Middle frontal gyrus (tissue), 1 donor: ENCODE measurements at regions not wholly inside any gene's neighbourhood (a gene's known extent, or its start where the extent isn't known, plus 50 kb on each side); places are given as distances from the start of the nearest gene placed in this dataset.

Experiments
- DNase-seq: peaks from one replicate; pipeline ENCODE4 v3.0.0-alpha.2; 2015; ENCODE audit warnings: low spot score; ENCODE audit errors: extremely low spot score

GRCh38 chr1:112317140-112317539, 78.9 kb upstream of the CTTNBP2NL start:
- no peak for DNase-seq

GRCh38 chr1:112317611-112318062, 78.4 kb upstream of the CTTNBP2NL start:
- DNase-seq: no peak

DNA sequence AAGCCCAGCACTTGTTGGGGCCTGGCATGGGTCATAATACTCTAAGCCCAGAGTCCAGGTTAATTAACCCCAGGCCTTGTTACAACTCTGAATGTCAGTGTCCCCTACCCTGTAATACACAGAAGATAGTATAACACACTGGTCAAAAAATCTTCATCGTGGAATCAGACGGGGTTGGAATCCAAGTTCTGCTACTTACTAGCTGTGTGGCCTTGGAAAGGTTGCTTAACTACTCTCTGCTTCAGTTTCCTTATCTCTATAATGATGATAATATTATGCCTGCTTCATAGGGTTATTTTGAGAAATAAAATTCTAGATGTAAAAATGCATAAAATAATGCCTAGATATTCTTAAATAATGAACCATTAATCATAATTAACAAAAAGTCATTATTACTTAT, 77.8 kb upstream of the CTTNBP2NL start:
- DNase-seq: no peak

- DNase-seq: no peak
Observed at GRCh38 chr1:112318698-112319370, 77.2 kb upstream of the CTTNBP2NL start.

DNA sequence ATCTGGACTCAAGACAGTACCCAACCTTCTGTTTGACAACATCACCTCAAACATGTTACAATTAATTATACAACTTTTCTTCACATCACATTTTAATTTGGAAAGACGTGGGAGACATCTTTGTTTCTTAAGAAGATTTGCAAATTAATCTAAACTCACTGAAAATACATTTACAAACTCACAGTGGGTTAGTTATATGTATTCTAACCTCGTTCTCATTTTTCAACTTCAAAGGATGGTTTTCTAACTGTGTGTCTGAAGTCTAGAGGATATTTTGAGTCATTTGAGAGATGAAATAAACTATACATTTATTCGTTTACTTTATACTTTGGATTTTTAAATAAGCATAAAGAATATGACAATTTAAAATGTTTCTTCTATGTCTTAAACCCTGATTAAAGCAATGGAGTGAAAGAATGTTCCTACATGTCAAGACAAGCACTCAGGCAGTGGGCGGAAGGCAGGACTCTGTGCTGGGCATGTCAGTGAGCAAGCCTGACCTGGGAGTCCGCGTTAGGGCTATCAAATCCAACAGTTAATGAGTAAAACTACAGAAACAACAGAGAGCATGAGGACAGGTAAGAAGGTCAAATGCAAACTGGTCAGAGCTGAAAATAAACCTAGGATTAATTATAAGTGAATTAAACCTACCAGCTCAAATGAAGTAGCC, 76.5 kb upstream of the CTTNBP2NL start:
- DNase-seq: no peak

GRCh38 chr1:112320058-112320457, 76.0 kb upstream of the CTTNBP2NL start:
- DNase-seq: no peak

- DNase-seq: no peak
Observed at GRCh38 chr1:112322018-112322417, 74.0 kb upstream of the CTTNBP2NL start.

- DNase-seq: no peak
Observed at GRCh38 chr1:112322983-112323678, 72.9 kb upstream of the CTTNBP2NL start.

DNA sequence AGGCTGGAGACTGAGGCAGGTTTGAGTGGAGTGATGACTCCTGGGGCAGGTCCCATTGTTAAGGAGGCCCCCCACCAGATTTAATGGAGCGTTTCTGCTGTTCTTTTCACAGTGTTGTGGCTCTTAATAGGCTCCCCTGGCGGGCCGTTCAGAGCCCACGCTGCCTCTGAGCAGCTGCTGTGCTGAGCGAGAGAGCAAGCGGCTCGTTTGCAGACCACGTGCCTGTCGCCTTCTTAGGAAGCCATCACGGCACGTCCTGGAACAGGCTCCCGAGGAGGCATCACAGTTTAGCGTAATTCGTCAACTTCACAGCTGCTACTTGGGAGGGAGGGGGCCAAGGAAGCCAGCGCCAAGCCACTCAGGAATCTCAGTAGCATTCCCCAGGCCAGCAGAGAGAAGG, 70.5 kb upstream of the CTTNBP2NL start:
- DNase-seq: peak; percentile 11

DNA sequence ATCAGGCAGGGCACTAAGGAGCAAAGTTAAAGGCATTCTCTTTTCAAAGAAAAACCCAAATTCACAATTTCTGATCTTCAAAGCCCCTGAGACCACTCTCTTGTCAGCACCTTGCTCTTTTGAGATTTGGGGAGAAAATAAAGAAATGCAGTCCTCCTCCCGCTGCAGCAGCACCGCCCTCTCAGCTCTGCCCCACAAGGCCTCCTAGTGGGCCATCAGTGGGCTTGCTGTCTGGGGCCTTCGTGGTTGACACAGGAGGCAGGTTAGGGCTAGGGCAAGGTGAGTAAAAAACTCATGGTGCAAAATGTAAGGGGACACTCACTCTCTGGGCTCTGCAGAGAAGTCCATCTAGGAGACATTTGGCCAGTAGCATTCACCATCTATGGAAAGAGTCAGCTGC, 67.4 kb upstream of the CTTNBP2NL start:
- no peak for DNase-seq

DNA sequence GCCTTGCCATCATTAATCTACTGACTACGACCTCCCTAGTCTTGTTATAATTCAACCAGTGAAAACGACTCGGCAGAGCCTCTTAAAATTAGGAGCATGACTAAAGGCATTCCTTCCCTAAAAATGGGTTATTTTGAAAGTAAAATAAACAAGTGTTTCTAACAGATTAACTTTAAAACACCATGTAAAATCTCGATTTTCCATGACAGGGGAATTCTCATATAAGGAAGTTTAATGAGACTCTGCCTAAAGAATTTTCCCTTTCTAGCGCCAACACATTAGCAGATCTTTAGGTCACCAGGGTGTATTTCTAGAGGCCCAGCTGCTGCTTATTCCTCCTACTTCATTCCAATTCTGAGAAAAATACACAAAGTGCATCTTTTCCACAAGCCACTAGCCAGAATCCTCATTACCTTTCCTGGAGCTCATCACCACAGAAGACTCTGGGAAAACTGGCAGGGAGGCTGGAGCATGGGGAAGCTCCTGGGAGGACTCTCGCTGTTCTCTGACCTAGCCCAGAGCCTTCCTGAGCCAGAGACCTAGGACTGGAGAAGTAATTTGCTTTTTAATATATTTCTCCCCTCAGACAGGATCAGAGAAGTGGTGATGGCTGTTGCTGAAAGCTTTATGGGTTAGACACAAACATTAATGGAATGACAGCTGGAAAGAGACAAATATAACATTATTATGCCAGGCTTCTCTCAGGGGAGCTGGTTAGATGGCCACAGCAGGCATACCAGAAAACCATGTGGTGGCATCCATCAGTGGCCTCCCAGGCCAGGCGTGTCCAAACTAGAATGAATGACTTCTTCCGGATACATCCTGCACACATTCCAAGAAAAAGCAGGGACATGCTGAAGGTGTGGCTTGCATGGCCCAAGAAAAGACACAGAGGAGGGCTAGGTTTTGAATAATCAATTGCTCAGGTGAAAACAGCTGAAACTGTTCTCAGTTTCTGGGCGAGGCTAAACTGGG, 63.6 kb upstream of the CTTNBP2NL start:
- no peak for DNase-seq

DNA sequence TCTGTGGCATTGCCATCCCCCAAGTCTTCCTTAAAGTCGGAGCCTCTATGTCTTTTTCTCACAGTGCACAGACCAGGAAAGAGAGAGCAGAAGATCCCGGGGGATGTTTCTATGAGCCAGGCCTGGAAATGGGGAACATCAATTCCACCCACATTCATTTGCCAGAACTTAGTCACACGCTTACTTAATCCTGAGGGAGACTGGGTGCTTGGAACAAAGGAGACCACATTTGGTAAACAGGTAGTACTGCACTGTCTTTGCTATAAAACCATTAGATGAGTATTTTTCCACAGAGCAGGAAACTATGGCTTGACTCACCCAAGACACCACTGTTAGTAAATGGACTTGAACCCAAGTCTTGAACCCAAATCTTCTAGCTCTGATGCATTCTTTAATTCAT, 60.7 kb upstream of the CTTNBP2NL start:
- no peak for DNase-seq

DNA sequence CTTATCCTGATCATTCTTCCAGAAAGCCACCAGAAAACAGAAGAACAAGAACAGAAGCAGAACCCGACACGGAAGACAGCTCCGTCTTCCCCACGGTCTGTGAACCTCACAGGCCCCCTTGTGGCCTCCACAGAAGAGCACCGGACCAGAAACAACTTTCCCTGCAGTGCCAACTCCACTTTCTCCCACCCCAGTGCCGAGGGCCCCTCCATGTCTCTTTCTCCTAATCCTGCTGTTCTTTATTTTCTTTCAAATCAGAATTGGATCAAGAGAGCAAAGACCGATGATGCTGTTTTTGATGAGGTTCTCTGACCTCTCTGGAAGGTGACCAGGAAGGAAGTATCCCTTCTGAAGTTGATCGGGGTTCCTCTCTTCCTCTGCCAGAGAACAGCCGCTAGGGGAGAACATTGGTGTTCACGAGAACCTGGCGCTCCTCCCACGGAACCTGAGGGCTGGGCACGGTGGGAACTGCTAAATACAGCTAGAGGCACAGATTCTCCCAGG, 58.9 kb upstream of the CTTNBP2NL start:
- peak; percentile 15 for DNase-seq

DNA sequence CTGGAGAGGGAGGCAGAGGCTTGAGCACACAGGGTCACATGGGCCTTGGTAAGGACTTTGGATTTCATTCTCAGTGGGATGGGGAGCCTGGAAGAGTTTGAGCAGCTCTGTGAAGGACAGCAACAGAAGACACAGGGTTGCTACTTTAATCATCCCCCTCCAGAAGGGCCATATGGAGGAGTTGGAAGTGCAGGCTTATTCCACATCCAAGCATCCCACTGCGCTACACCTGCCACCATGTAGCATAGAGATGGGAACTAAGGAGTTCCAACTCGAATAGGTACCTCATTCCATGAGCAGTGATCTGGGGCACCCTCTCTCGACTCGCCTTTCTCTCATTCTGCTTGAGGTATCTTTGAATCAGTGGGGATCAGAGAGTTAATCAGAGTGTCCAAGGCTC, 54.0 kb upstream of the CTTNBP2NL start:
- no peak for DNase-seq

DNA sequence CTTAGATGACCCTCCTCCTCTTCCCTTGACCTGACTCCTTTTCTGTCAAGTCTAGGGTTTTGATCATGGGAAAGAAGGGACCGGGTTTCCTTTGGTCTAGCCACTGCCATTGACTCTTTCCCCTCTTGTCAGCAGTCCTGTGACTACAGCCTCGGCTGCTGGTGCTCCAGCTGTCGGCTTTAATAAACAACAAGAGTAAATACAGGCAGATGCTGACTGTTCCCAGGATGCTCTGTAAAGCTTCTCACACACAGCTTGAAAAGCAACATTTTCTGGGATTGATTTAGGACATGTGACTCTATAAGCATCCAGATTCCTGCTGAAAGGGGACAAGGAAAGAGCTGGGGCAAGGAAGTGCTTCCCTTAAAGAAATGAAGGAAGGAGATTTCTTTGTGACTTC, 53.5 kb upstream of the CTTNBP2NL start:
- no peak for DNase-seq

DNA sequence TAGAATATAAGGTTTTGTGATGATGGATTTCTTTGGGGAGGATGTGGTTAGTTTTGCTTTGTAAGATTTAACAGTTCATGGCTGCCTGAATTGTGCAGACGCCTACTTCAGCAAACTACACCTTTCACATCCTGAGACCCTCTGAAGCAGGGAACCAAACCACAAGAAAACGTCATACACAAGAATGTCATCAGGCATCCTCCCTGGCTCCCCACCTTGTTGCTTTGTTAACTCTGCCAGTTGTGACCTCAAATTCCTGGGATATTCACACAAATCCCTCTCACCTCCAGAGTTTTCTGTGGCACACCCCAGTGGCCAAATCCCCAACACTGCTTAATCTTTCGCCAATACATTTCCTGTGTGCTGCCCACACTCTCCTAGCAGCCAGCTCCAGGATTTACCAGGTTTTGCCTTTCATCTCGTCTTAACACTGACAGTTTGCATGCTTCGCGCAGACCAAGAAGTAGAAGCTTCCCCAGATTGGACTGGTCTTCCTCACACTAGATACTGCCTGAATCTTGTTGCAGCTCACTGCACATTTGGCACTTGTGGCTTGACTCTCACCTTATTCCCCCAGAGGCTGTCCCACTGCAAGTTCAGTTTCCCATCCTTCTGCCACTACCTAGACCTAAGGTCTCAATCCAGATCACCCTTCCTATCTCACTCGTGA, 51.1 kb upstream of the CTTNBP2NL start:
- no peak for DNase-seq
